ENCODE measurements at regions not wholly inside any gene's neighbourhood (a gene's known extent, or its start where the extent isn't known, plus 50 kb on each side); places are given as distances from the start of the nearest gene placed in this dataset.

GRCh38 chr4:38343608-38344007, 320.4 kb upstream of the KLF3 start:
- DNase-seq, result no peak

GRCh38 chr4:38344929-38345328, 319.1 kb upstream of the KLF3 start:
- DNase-seq, result no peak

GRCh38 chr4:38347251-38347650, 316.7 kb upstream of the KLF3 start:
- DNase-seq, result no peak

- DNase-seq, result no peak
These were observed 309.6 kb upstream of the KLF3 start for GRCh38 chr4:38354421-38354820.

- DNase-seq, result no peak
These were observed 309.1 kb upstream of the KLF3 start for GRCh38 chr4:38354872-38355271.

- DNase-seq, result no peak
These were observed 307.3 kb upstream of the KLF3 start for GRCh38 chr4:38356686-38357085.

GRCh38 chr4:38357546-38357945, 306.5 kb upstream of the KLF3 start:
- no peak for DNase-seq

GRCh38 chr4:38359113-38359512, 304.9 kb upstream of the KLF3 start:
- DNase-seq, result no peak

GRCh38 chr4:38360201-38360600, 303.8 kb upstream of the KLF3 start:
- DNase-seq, result no peak

GRCh38 chr4:38364383-38364963, 299.5 kb upstream of the KLF3 start:
- DNase-seq, result no peak

- DNase-seq, result no peak
These were observed 298.7 kb upstream of the KLF3 start for GRCh38 chr4:38365261-38365660.

GRCh38 chr4:38365748-38366310, 298.2 kb upstream of the KLF3 start:
- DNase-seq, result no peak

- no peak for DNase-seq
These were observed 297.5 kb upstream of the KLF3 start for GRCh38 chr4:38366456-38366855.

GRCh38 chr4:38366997-38367396, 297.0 kb upstream of the KLF3 start:
- no peak for DNase-seq

- no peak for DNase-seq
These were observed 296.3 kb upstream of the KLF3 start for GRCh38 chr4:38367642-38368174.

- no peak for DNase-seq
These were observed 295.4 kb upstream of the KLF3 start for GRCh38 chr4:38368613-38369012.

- no peak for DNase-seq
These were observed 292.6 kb upstream of the KLF3 start for GRCh38 chr4:38371391-38371851.

- DNase-seq, result no peak
These were observed 290.6 kb upstream of the KLF3 start for GRCh38 chr4:38373375-38373774.

GRCh38 chr4:38377195-38377594, 286.8 kb upstream of the KLF3 start:
- no peak for DNase-seq

GRCh38 chr4:38378478-38378877, 285.5 kb upstream of the KLF3 start:
- no peak for DNase-seq

GRCh38 chr4:38381788-38382187, 282.2 kb upstream of the KLF3 start:
- DNase-seq, result no peak

GRCh38 chr4:38382520-38382919, 281.5 kb upstream of the KLF3 start:
- no peak for DNase-seq

GRCh38 chr4:38383646-38384121, 280.3 kb upstream of the KLF3 start:
- DNase-seq, result no peak

GRCh38 chr4:38385093-38386004, 278.6 kb upstream of the KLF3 start:
- no peak for DNase-seq
